Gastrocnemius medialis (tissue), 4 donors: ENCODE measurements at regions not wholly inside any gene's neighbourhood (a gene's known extent, or its start where the extent isn't known, plus 50 kb on each side); places are given as distances from the start of the nearest gene placed in this dataset.

Source experiments
- ATAC-seq, 2 donors: fragments of 150-250 bp; one replicate each; pipeline ENCODE4 v1.9.1; 2016
- DNase-seq, 2 donors: peaks; one replicate each; pipeline ENCODE4 v3.0.0-alpha.2; 2019
- H3K27ac ChIP-seq, 4 donors: fragments of 200-600 bp; sonication (generic); 1 replicate in 1 of 4; 2 replicates in 3 of 4; pipeline ENCODE4 v1.5.1; 2016 to 2018; ENCODE audit warnings: mild to moderate bottlenecking in 2 of 4, moderate library complexity in 1 of 4
- H3K27me3 ChIP-seq, 3 donors: fragments of 200-600 bp; sonication (generic) in 2 of 3; 1 replicate in 1 of 3; 2 replicates in 2 of 3; pipeline versions ENCODE4 v1.5.1 to v1.6.0; 2016 to 2019; ENCODE audit warnings: mild to moderate bottlenecking in 1 of 3, moderate library complexity in 1 of 3
- H3K36me3 ChIP-seq, 2 donors: fragments of 200-600 bp; sonication (generic) in 1 of 2; one replicate each; pipeline ENCODE4 v1.5.1; 2017 to 2018
- H3K4me1 ChIP-seq, 2 donors: fragments of 200-600 bp; sonication (generic) in 1 of 2; one replicate each; pipeline ENCODE4 v1.5.1; 2016 to 2017; ENCODE audit warnings: mild to moderate bottlenecking in 2 of 2
- H3K4me3 ChIP-seq, 4 donors: fragments of 200-600 bp; sonication (generic) in 3 of 4; 1 replicate in 1 of 4; 2 replicates in 3 of 4; pipeline ENCODE4 v1.5.1; 2016 to 2019; ENCODE audit warnings: mild to moderate bottlenecking in 2 of 4
- H3K9me3 ChIP-seq, 3 donors: fragments of 200-600 bp; sonication (generic) in 2 of 3; 1 replicate in 1 of 3; 2 replicates in 2 of 3; pipeline ENCODE4 v1.5.1; 2016 to 2019
- CTCF ChIP-seq, 5 experiments: fragments of 450-650 bp in 3 of 5; fragments of 200-600 bp in 2 of 5; sonication (generic) in 2 of 5; IDR thresholded peaks in 4 of 5; conservative IDR thresholded peaks in 1 of 5; 1 replicate in 4 of 5; 2 replicates in 1 of 5; pipeline ENCODE4 v1.5.1; 2016 to 2019; ENCODE audit warnings: antibody characterized with exemption in 5 of 5, mild to moderate bottlenecking in 3 of 5, moderate library complexity in 3 of 5
- POLR2A ChIP-seq, 2 donors: fragments of 450-650 bp; IDR thresholded peaks; one replicate each; pipeline ENCODE4 v1.6.1; 2017; ENCODE audit warnings: antibody characterized with exemption in 2 of 2, mild to moderate bottlenecking in 2 of 2, moderate library complexity in 2 of 2
- in situ Hi-C, 4 donors: fragments of 200-750 bp; cut with MboI; loops; one replicate each; pipeline versions ENCODE4 v1.15.0 to v1.8.0; 2017; ENCODE audit warnings: low sequenced_read_pairs in 4 of 4
- intact Hi-C: fragments of 100-400 bp; cut with DNase I; formaldehyde crosslinking; loops from one replicate; pipeline ENCODE4 v1.15.1; 2023; ENCODE audit warnings: low total_unique reads

- Histone ChIP-seq H3K9me3 (no peaks in the 10 kb centered on the region), H3K36me3 (no peaks in the 10 kb centered on the region), H3K27me3 (no peaks in the 10 kb centered on the region), H3K4me3 (no peak overlapping the region), H3K4me1 (no peaks in the 10 kb centered on the region), H3K27ac (no peak overlapping the region)
- no peak for ATAC-seq
- no peak for DNase-seq
- intact Hi-C loops (no loop called here), in situ Hi-C loops (no loop called here)
- TF ChIP-seq POLR2A (IDR thresholded peaks at IDR 0.05) (no peak), CTCF (IDR thresholded peaks at IDR 0.05 in 4 of 5, conservative IDR thresholded peaks at IDR 0.05 in 1 of 5) (no peak)
These were observed 175.1 kb upstream of the PLSCR5 start for GRCh38 chr3:146780251-146780650.

- Histone ChIP-seq H3K9me3 (no peaks in the 10 kb centered on the region), H3K27ac (no peak overlapping the region), H3K27me3 (no peaks in the 10 kb centered on the region), H3K4me1 (no peaks in the 10 kb centered on the region), H3K36me3 (no peaks in the 10 kb centered on the region), H3K4me3 (no peak overlapping the region)
- TF ChIP-seq CTCF (IDR thresholded peaks at IDR 0.05 in 4 of 5, conservative IDR thresholded peaks at IDR 0.05 in 1 of 5) (no peak), POLR2A (IDR thresholded peaks at IDR 0.05) (no peak)
- intact Hi-C loops (no loop called here), in situ Hi-C loops (no loop called here)
- ATAC-seq, result no peak
- DNase-seq, result no peak
These were observed 172.8 kb upstream of the PLSCR5 start for GRCh38 chr3:146777941-146778340.

GRCh38 chr3:146772211-146772743 is 167.1 kb upstream of the PLSCR5 start:
- ATAC-seq (no peak), DNase-seq (no peak)
- no peak for TF ChIP-seq CTCF (IDR thresholded peaks at IDR 0.05 in 4 of 5, conservative IDR thresholded peaks at IDR 0.05 in 1 of 5)
- TF ChIP-seq POLR2A (IDR thresholded peaks at IDR 0.05), result no peak

GRCh38 chr3:146770881-146771280 is 165.7 kb upstream of the PLSCR5 start:
- intact Hi-C loops (no loop called here), in situ Hi-C loops (no loop called here)
- H3K27me3 ChIP-seq, result no peaks in the 10 kb centered on the region
- DNase-seq, result no peak
- H3K27ac ChIP-seq, result no peak overlapping the region
- TF ChIP-seq CTCF (IDR thresholded peaks at IDR 0.05 in 4 of 5, conservative IDR thresholded peaks at IDR 0.05 in 1 of 5), result no peak
- no peak for TF ChIP-seq POLR2A (IDR thresholded peaks at IDR 0.05)
- H3K4me1 ChIP-seq, result no peaks in the 10 kb centered on the region
- H3K4me3 ChIP-seq, result no peak overlapping the region
- no peak for ATAC-seq
- no peaks in the 10 kb centered on the region for H3K9me3 ChIP-seq
- no peaks in the 10 kb centered on the region for H3K36me3 ChIP-seq

More at GRCh38 chr3:146772211-146772743, 167.1 kb upstream of the PLSCR5 start:
- intact Hi-C loops (no loop called here), in situ Hi-C loops (no loop called here)
- Histone ChIP-seq H3K4me3 (no peak overlapping the region), H3K36me3 (no peaks in the 10 kb centered on the region), H3K9me3 (no peaks in the 10 kb centered on the region), H3K27me3 (no peaks in the 10 kb centered on the region), H3K27ac (no peak overlapping the region), H3K4me1 (no peaks in the 10 kb centered on the region)

GRCh38 chr3:146770301-146770700 is 165.2 kb upstream of the PLSCR5 start:
- no peak for TF ChIP-seq POLR2A (IDR thresholded peaks at IDR 0.05)
- Histone ChIP-seq H3K27ac (no peak overlapping the region), H3K27me3 (no peaks in the 10 kb centered on the region), H3K4me1 (no peaks in the 10 kb centered on the region), H3K4me3 (no peak overlapping the region), H3K36me3 (no peaks in the 10 kb centered on the region), H3K9me3 (no peaks in the 10 kb centered on the region)
- in situ Hi-C loops, result no loop called here
- no peak for ATAC-seq
- DNase-seq, result no peak
- intact Hi-C loops, result no loop called here
